K562 (cell line): ENCODE measurements at regions not wholly inside any gene's neighbourhood (a gene's known extent, or its start where the extent isn't known, plus 50 kb on each side); places are given as distances from the start of the nearest gene placed in this dataset.

Source experiments
- ATAC-seq: fragments of 200-7000 bp; cut with Tn5 transposase; 3 replicates; pipeline ENCODE4 v1.9.1; 2020; ENCODE audit warnings: moderate library complexity
- BruUV-seq: library from RNA; stranded (reverse); fragments of 400-500 nt; replicated peaks from 2 replicates; lab custom pipeline; 2021; lab: Mats Ljungman, UMichigan
- CTCF ChIA-PET: fragments of 300-600 bp; formaldehyde crosslinking; extraction: SDS; loops from one replicate; lab custom pipeline; 2021; ENCODE audit warnings: low intra/inter-chr PET ratio; lab: Yijun Ruan, JAX
- POLR2A ChIA-PET: fragments of 300-600, 350-650 bp; sonication (Branson Sonifier 250); formaldehyde crosslinking; extraction: SDS; loops from one replicate; lab custom pipeline; 2021; ENCODE audit warnings: antibody characterized with exemption, inconsistent platforms; lab: Yijun Ruan, JAX
- DNase-seq, 4 experiments: peaks; one replicate each; pipeline versions ENCODE4 v3.0.0 to v3.0.0-alpha.2; 2011 to 2018; ENCODE audit warnings: low spot score in 3 of 4, mixed read lengths in 3 of 4; ENCODE audit errors: extremely low read depth in 1 of 4
- FAIRE-seq: peaks from 2 replicates; lab custom pipeline; 2011; peaks lifted over from hg19 to GRCh38; lab: Jason Lieb, UNC
- H2AFZ ChIP-seq: 2 replicates; pipeline ENCODE4 v1.6.0; 2011; ENCODE audit warnings: low read depth, low read length, control low read depth, inconsistent platforms
- H3K27ac ChIP-seq: fragments of 200-600 bp; 3 replicates; pipeline ENCODE4 v1.8.0; 2011; ENCODE audit warnings: low read depth, mild to moderate bottlenecking, control low read depth, inconsistent platforms, low read length, moderate library complexity, mixed read lengths; ENCODE audit errors: extremely low read depth
- H3K27me3 ChIP-seq, 2 experiments: fragments of 300-600 bp in 1 of 2; 2 replicates in 1 of 2; 3 replicates in 1 of 2; pipeline versions ENCODE4 v1.6.0 to v1.8.0; 2011; ENCODE audit warnings: inconsistent platforms in 2 of 2, low read length in 2 of 2, mild to moderate bottlenecking in 1 of 2, mixed read lengths in 1 of 2, moderate library complexity in 1 of 2; ENCODE audit not compliant: control insufficient read depth in 2 of 2, insufficient read depth in 2 of 2
- H3K36me3 ChIP-seq: fragments of 300-600 bp; 3 replicates; pipeline ENCODE4 v1.8.0; 2011; ENCODE audit warnings: mild to moderate bottlenecking, low read length, inconsistent platforms; ENCODE audit not compliant: control insufficient read depth, insufficient read depth
- H3K4me1 ChIP-seq, 2 experiments: fragments of 200-600 bp in 1 of 2; replicated peaks in 1 of 2; 2 replicates in 1 of 2; 3 replicates in 1 of 2; pipeline versions ENCODE4 v1.5.1 to v1.8.0; 2011; ENCODE audit warnings: inconsistent platforms in 2 of 2, low read length in 2 of 2, mild to moderate bottlenecking in 1 of 2, mixed read lengths in 1 of 2, moderate library complexity in 1 of 2; ENCODE audit not compliant: control insufficient read depth in 2 of 2, insufficient read depth in 2 of 2
- H3K4me2 ChIP-seq: 2 replicates; pipeline ENCODE4 v1.6.1; 2011; ENCODE audit warnings: low read length, control low read depth, inconsistent platforms, mixed read lengths; ENCODE audit not compliant: insufficient read depth
- H3K4me3 ChIP-seq: fragments of 200-600 bp; sonication (generic), shearing (Covaris generic); 2 replicates; pipeline ENCODE4 v1.5.1; 2016; ENCODE audit warnings: control low read depth, inconsistent platforms
- H3K79me2 ChIP-seq: fragments of 200-600 bp; 3 replicates; pipeline ENCODE4 v1.8.0; 2011; ENCODE audit warnings: low read length, inconsistent platforms; ENCODE audit not compliant: control insufficient read depth, insufficient read depth
- H3K9ac ChIP-seq, 2 experiments: 2 replicates each; pipeline versions ENCODE4 v1.6.0 to v1.6.1; 2011; ENCODE audit warnings: low read depth in 2 of 2, low read length in 2 of 2, control low read depth in 1 of 2, inconsistent platforms in 1 of 2, mild to moderate bottlenecking in 1 of 2, mixed read lengths in 1 of 2; ENCODE audit not compliant: insufficient read depth in 1 of 2
- H3K9me1 ChIP-seq: one replicate; pipeline ENCODE4 v1.6.0; 2011; ENCODE audit warnings: inconsistent platforms, mild to moderate bottlenecking, low read length, moderate library complexity; ENCODE audit not compliant: control insufficient read depth, insufficient read depth
- H3K9me3 ChIP-seq: replicated peaks from 2 replicates; pipeline ENCODE4 v1.5.1; 2011; ENCODE audit warnings: low read depth, low read length, inconsistent platforms; ENCODE audit not compliant: control insufficient read depth, insufficient read depth
- H4K20me1 ChIP-seq: replicated peaks from 2 replicates; pipeline ENCODE4 v1.6.1; 2011; ENCODE audit warnings: low read length, inconsistent platforms, mixed read lengths; ENCODE audit not compliant: control insufficient read depth, insufficient read depth
- ASH1L ChIP-seq: fragments of 450-650 bp; IDR thresholded peaks from 2 replicates; pipeline ENCODE4 v1.6.1; 2018; ENCODE audit warnings: borderline replicate concordance, mild to moderate bottlenecking, low read depth; ENCODE audit not compliant: partially characterized antibody
- BRD9 ChIP-seq: fragments of 450-650 bp; IDR thresholded peaks from 2 replicates; pipeline ENCODE4 v1.6.1; 2018; ENCODE audit warnings: low read depth; ENCODE audit not compliant: partially characterized antibody
- CEBPG ChIP-seq, 3 experiments: fragments of 200-800 bp in 1 of 3; sonication (Bioruptor generic) in 1 of 3; sonication (generic) in 1 of 3; formaldehyde crosslinking in 1 of 3; IDR thresholded peaks in 2 of 3; conservative IDR thresholded peaks in 1 of 3; 2 replicates each; pipeline versions ENCODE4 v1.6.1 to v1.8.0; 2016 to 2022; ENCODE audit warnings: missing compliant biosample characterization in 2 of 3, missing genetic modification characterization in 2 of 3, mild to moderate bottlenecking in 1 of 3, missing genetic modification reagents in 1 of 3
- KAT8 ChIP-seq: fragments of 450-650 bp; IDR thresholded peaks from 2 replicates; pipeline ENCODE4 v1.6.1; 2016; ENCODE audit warnings: low read depth, mild to moderate bottlenecking
- TCF3 ChIP-seq: sonication (generic); formaldehyde crosslinking; IDR thresholded peaks from 2 replicates; pipeline ENCODE4 v1.4.0; 2020; ENCODE audit warnings: mild to moderate bottlenecking, missing genetic modification reagents
- TRIM28 ChIP-seq: fragments of 450-650 bp; IDR thresholded peaks from 2 replicates; pipeline ENCODE4 v1.6.1; 2017
- U2AF2 ChIP-seq: fragments of 200-400 bp; formaldehyde crosslinking; optimal IDR thresholded peaks from 2 replicates; pipeline ENCODE3; 2017; ENCODE audit warnings: low read depth, mild to moderate bottlenecking, low read length
- ZBTB7A ChIP-seq: IDR thresholded peaks from 2 replicates; pipeline ENCODE4 v1.6.1; 2011; ENCODE audit warnings: low read depth, mild to moderate bottlenecking, low read length, moderate library complexity, borderline replicate concordance; ENCODE audit not compliant: control insufficient read depth
- ZNF239 ChIP-seq: fragments of 250-450 bp; sonication (Bioruptor Pico); IDR thresholded peaks from 2 replicates; pipeline ENCODE4 v1.4.0; 2020; ENCODE audit warnings: mild to moderate bottlenecking
- WGBS: fragments of 100-300 bp; shearing (Covaris generic); methylation state at CpG from one replicate; pipeline ENCODE4 v1.1.6; 2016; ENCODE audit warnings: low coverage, mixed read lengths; ENCODE audit not compliant: insufficient coverage; ENCODE audit errors: missing lambda C conversion rate; 5-methylcytosine and 5-hydroxymethylcytosine counted together
- in situ Hi-C: fragments of 300-500 bp; cut with MboI; formaldehyde crosslinking; loops from 4 replicates; pipeline ENCODE4 v1.15.0; 2018; ENCODE audit warnings: inconsistent platforms, mixed read lengths
- intact Hi-C: fragments of 100-400 bp; cut with micrococcal nuclease; formaldehyde crosslinking; loops from 2 replicates; pipeline ENCODE4 v1.14.2; 2022
- TF ChIP-seq, protein P1 (sequence below): fragments of 200-600 bp; sonication (generic); IDR thresholded peaks from one replicate; pipeline ENCODE4 v1.6.1; 2012; ENCODE audit warnings: mild to moderate bottlenecking, low read depth, low read length, inconsistent platforms
- TF ChIP-seq, protein P2 (sequence below), 2 experiments: fragments of 250-450 bp in 1 of 2; fragments of 450-650 bp in 1 of 2; sonication (Bioruptor Pico) in 1 of 2; IDR thresholded peaks; 2 replicates each; pipeline versions ENCODE4 v1.6.1 to v1.8.0; 2016 to 2021; ENCODE audit warnings: mild to moderate bottlenecking in 2 of 2, moderate library complexity in 2 of 2, missing compliant biosample characterization in 1 of 2, missing genetic modification characterization in 1 of 2

DNA sequence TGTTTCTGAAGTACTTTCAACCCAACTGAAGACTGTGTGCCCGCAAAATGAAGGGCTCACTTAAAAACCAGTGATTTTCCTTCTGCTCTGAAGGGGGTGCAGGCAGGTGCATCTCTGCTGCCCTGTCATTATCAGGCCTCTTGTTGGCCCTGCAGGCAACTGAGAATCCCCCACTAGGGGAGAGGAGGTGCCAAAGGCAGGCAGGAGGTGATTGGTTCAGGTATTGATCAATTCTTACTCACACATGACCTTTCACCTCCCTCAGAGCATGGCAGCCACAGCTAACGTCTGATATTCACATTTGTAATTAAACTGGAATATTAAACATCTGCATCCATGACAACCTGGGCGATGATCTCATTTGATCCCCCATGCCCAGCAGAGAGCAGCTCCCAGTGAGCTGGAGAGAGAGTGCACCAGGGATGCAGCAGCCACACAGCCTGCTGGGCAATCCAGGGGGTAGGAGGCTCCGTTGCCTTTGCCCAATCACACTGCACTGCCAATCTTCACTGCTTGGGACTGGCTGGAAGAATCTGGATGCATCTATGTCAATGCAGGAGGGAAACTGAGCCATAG is 267.9 kb upstream of the TSHZ3 start:
- Histone ChIP-seq H3K4me1 (no peaks in the 10 kb centered on the region), H3K79me2 (no peaks in the 10 kb centered on the region), H3K27ac (no peak overlapping the region), H3K9me1 (no peaks in the 10 kb centered on the region), H3K27me3 (no peaks in the 10 kb centered on the region; a peak in 1 of 5 replicates), H3K9ac (no peak overlapping the region), H2AFZ (no peak overlapping the region), H3K36me3 (no peaks in the 10 kb centered on the region), H3K4me3 (no peak overlapping the region), H3K4me2 (no peak overlapping the region), H4K20me1 (no peaks in the 10 kb centered on the region), H3K9me3 (no peaks in the 10 kb centered on the region)
- intact Hi-C loops (no loop called here), in situ Hi-C loops (no loop called here)
- POLR2A ChIA-PET: no interaction called here
- ATAC-seq (no peak), FAIRE-seq (no peak), DNase-seq (no peak)
- 3% methylated on average over 4 of the region's 4 CpGs for WGBS
- CTCF ChIA-PET: no interaction called here
- BruUV-seq: no TSS peak
- TF ChIP-seq KAT8 (no peak), ZBTB7A (no peak), ZNF239 (CRISPR knock-in tag) (no peak), U2AF2 (no peak), TRIM28 (no peak), BRD9 (no peak), ASH1L (no peak), TCF3 (CRISPR knock-in tag) (no peak), CEBPG (CRISPR knock-in tag; IDR thresholded peaks at IDR 0.05) (no peak), CEBPG (tag; conservative IDR thresholded peaks at IDR 0.05 in 1 of 2, IDR thresholded peaks at IDR 0.05 in 1 of 2) (no peak)
- TF ChIP-seq, protein P1, sequence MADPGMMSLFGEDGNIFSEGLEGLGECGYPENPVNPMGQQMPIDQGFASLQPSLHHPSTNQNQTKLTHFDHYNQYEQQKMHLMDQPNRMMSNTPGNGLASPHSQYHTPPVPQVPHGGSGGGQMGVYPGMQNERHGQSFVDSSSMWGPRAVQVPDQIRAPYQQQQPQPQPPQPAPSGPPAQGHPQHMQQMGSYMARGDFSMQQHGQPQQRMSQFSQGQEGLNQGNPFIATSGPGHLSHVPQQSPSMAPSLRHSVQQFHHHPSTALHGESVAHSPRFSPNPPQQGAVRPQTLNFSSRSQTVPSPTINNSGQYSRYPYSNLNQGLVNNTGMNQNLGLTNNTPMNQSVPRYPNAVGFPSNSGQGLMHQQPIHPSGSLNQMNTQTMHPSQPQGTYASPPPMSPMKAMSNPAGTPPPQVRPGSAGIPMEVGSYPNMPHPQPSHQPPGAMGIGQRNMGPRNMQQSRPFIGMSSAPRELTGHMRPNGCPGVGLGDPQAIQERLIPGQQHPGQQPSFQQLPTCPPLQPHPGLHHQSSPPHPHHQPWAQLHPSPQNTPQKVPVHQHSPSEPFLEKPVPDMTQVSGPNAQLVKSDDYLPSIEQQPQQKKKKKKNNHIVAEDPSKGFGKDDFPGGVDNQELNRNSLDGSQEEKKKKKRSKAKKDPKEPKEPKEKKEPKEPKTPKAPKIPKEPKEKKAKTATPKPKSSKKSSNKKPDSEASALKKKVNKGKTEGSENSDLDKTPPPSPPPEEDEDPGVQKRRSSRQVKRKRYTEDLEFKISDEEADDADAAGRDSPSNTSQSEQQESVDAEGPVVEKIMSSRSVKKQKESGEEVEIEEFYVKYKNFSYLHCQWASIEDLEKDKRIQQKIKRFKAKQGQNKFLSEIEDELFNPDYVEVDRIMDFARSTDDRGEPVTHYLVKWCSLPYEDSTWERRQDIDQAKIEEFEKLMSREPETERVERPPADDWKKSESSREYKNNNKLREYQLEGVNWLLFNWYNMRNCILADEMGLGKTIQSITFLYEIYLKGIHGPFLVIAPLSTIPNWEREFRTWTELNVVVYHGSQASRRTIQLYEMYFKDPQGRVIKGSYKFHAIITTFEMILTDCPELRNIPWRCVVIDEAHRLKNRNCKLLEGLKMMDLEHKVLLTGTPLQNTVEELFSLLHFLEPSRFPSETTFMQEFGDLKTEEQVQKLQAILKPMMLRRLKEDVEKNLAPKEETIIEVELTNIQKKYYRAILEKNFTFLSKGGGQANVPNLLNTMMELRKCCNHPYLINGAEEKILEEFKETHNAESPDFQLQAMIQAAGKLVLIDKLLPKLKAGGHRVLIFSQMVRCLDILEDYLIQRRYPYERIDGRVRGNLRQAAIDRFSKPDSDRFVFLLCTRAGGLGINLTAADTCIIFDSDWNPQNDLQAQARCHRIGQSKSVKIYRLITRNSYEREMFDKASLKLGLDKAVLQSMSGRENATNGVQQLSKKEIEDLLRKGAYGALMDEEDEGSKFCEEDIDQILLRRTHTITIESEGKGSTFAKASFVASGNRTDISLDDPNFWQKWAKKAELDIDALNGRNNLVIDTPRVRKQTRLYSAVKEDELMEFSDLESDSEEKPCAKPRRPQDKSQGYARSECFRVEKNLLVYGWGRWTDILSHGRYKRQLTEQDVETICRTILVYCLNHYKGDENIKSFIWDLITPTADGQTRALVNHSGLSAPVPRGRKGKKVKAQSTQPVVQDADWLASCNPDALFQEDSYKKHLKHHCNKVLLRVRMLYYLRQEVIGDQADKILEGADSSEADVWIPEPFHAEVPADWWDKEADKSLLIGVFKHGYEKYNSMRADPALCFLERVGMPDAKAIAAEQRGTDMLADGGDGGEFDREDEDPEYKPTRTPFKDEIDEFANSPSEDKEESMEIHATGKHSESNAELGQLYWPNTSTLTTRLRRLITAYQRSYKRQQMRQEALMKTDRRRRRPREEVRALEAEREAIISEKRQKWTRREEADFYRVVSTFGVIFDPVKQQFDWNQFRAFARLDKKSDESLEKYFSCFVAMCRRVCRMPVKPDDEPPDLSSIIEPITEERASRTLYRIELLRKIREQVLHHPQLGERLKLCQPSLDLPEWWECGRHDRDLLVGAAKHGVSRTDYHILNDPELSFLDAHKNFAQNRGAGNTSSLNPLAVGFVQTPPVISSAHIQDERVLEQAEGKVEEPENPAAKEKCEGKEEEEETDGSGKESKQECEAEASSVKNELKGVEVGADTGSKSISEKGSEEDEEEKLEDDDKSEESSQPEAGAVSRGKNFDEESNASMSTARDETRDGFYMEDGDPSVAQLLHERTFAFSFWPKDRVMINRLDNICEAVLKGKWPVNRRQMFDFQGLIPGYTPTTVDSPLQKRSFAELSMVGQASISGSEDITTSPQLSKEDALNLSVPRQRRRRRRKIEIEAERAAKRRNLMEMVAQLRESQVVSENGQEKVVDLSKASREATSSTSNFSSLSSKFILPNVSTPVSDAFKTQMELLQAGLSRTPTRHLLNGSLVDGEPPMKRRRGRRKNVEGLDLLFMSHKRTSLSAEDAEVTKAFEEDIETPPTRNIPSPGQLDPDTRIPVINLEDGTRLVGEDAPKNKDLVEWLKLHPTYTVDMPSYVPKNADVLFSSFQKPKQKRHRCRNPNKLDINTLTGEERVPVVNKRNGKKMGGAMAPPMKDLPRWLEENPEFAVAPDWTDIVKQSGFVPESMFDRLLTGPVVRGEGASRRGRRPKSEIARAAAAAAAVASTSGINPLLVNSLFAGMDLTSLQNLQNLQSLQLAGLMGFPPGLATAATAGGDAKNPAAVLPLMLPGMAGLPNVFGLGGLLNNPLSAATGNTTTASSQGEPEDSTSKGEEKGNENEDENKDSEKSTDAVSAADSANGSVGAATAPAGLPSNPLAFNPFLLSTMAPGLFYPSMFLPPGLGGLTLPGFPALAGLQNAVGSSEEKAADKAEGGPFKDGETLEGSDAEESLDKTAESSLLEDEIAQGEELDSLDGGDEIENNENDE: no peak
- TF ChIP-seq, protein P2, sequence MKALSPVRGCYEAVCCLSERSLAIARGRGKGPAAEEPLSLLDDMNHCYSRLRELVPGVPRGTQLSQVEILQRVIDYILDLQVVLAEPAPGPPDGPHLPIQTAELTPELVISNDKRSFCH (CRISPR knock-in tag; IDR thresholded peaks at IDR 0.05): no peak
- TF ChIP-seq, protein P2 (tag; IDR thresholded peaks at IDR 0.05): no peak
